Vagina (tissue), 2 donors: ENCODE measurements at regions not wholly inside any gene's neighbourhood (a gene's known extent, or its start where the extent isn't known, plus 50 kb on each side); places are given as distances from the start of the nearest gene placed in this dataset.

Experiments
- CTCF ChIP-seq, 3 experiments: fragments of 450-650 bp in 2 of 3; fragments of 200-600 bp in 1 of 3; sonication (generic) in 1 of 3; IDR thresholded peaks; one replicate each; pipeline ENCODE4 v1.5.1; 2017 to 2019; ENCODE audit warnings: antibody characterized with exemption in 3 of 3, mild to moderate bottlenecking in 2 of 3, moderate library complexity in 2 of 3
- POLR2AphosphoS5 ChIP-seq, 2 donors: sonication (generic); formaldehyde crosslinking; IDR thresholded peaks; one replicate each; pipeline ENCODE4 v1.9.0; 2017; ENCODE audit warnings: antibody characterized with exemption in 2 of 2, mild to moderate bottlenecking in 2 of 2, low read depth in 1 of 2; ENCODE audit not compliant: insufficient read depth in 1 of 2

GRCh38 chr2:76170856-76171255 is 460.1 kb upstream of the GCFC2 start:
- TF ChIP-seq CTCF (IDR thresholded peaks at IDR 0.05), result no peak
- TF ChIP-seq POLR2AphosphoS5 (IDR thresholded peaks at IDR 0.05; ENCODE audit: insufficient read depth in 1 of 2, low read depth in 1 of 2), result no peak
